ENCODE measurements at regions not wholly inside any gene's neighbourhood (a gene's known extent, or its start where the extent isn't known, plus 50 kb on each side); places are given as distances from the start of the nearest gene placed in this dataset.

DNA sequence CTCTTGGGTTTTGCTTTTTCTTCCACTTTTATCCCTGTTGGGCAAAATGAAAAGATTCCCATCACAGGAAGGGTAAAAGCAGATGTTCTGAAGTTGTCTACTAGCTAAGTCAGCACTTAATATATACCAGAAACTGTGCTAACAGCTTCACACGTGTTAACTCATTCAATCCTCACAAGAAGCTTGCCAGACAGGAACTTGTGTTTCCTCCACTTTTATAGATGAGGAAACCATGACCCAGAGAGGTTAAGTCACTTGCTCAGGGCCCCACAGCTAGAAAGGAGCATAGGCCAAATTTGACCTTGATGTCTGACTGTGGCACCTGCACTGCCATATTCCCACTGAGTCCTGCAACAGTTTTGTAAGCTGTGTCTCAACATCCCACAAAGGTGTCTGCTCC lies 76.8 kb upstream of the EPC2 start:
- peaks cover 10% of the 10 kb centered on the region for H3K4me1 Mint-ChIP-seq (ENCODE audit: low read depth)
- no peaks in the 10 kb centered on the region for H3K9me3 Mint-ChIP-seq
- H3K4me3 Mint-ChIP-seq = no peak overlapping the region
- CTCF ChIA-PET = no interaction called here
- no peaks in the 10 kb centered on the region for H3K27me3 Mint-ChIP-seq
- POLR2A ChIA-PET = interaction anchor here (1.4 kb wide), 1 partner anchor 14 kb away, joined by 3 read pairs; no protein-coding TSS in a partner anchor
- intact Hi-C loops (cut with micrococcal nuclease) = loop anchor here (5.0 kb wide), 1 partner anchor 35 kb away; no protein-coding TSS in a partner anchor
- DNase-seq = no peak
- H3K27ac Mint-ChIP-seq = no peak overlapping the region
- H3K36me3 Mint-ChIP-seq = no peaks in the 10 kb centered on the region

DNA sequence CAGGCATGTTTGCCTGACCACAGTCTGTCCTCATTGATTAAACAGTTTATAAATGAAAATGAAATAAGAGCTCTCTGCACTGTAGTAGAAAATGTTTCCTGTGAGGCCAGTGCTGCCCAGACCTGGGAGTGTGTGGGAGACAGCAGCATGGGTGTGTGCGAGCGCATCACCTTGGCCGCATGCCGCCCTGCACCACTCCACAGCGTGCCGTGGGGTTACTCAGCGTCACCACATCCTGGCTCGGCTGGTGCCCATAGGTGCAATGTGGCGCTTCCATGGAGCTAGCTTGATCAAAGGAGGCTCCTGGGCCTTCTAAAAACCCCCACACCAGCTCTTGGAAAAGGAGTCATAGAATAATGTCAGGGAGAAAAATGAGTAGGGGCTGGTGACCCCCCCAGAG lies 76.0 kb upstream of the EPC2 start:
- Mint-ChIP-seq H3K36me3 (no peaks in the 10 kb centered on the region), H3K4me1 (ENCODE audit: low read depth) (peaks cover 10% of the 10 kb centered on the region), H3K4me3 (no peak overlapping the region), H3K27ac (no peak overlapping the region), H3K27me3 (no peaks in the 10 kb centered on the region), H3K9me3 (no peaks in the 10 kb centered on the region)
- ChIA-PET POLR2A (interaction anchor here (1.4 kb wide), 1 partner anchor 15 kb away, joined by 3 read pairs; no protein-coding TSS in a partner anchor), CTCF (no interaction called here)
- intact Hi-C loops (cut with micrococcal nuclease) = loop anchor here (5.0 kb wide), 1 partner anchor 34 kb away; no protein-coding TSS in a partner anchor
- peak; percentile 45 for DNase-seq

DNA sequence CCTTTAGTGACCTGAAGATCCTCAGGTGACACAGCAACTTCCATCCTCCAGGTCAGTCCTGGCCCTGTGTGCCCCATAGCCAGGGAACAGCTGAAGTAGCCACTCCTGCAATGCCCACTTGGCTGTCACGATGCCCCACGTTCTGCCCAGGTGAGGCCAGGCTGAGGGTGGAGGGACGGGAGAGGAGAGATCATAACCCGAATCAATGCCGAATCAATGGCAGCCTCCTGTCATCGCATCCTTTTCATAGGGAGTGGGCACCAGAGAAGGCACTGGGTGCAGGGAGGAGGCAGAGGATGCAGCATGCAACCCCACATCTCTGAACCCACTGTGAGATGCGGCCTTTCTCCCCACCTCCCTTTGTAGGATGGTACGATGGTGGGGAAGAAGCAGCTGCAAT lies 75.3 kb upstream of the EPC2 start:
- CTCF ChIA-PET = no interaction called here
- POLR2A ChIA-PET = no interaction called here
- intact Hi-C loops (cut with micrococcal nuclease) = loop anchor here (5.0 kb wide), 1 partner anchor 33 kb away; no protein-coding TSS in a partner anchor
- Mint-ChIP-seq H3K9me3 (no peaks in the 10 kb centered on the region), H3K27ac (no peak overlapping the region), H3K27me3 (no peaks in the 10 kb centered on the region), H3K36me3 (no peaks in the 10 kb centered on the region), H3K4me1 (ENCODE audit: low read depth) (peaks cover 10% of the 10 kb centered on the region), H3K4me3 (no peak overlapping the region)
- DNase-seq = no peak

DNA sequence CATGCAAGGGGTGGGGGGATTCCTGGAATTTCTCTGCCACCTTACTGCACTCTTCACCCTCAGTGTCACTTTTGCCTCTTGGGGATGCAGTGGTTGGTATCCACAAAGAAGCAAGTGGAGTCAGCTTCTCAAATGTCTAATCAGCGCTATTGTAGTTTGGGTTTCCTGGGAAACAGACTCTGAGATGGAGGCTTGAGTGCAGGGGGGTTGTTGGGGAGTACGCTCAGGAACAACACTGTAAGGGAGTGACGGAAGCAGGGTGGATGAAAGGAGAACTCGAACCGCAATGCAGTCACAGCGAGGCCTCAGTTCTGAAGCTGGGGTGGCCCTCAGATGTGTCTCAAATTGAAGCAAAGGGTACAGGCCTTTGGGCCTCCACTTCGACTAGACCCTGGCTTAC lies 73.6 kb upstream of the EPC2 start:
- ChIA-PET POLR2A (no interaction called here), CTCF (no interaction called here)
- Mint-ChIP-seq H3K27me3 (no peaks in the 10 kb centered on the region), H3K9me3 (no peaks in the 10 kb centered on the region), H3K4me1 (ENCODE audit: low read depth) (peaks cover 10% of the 10 kb centered on the region), H3K36me3 (no peaks in the 10 kb centered on the region), H3K27ac (no peak overlapping the region), H3K4me3 (no peak overlapping the region)
- intact Hi-C loops (cut with micrococcal nuclease) = no loop called here
- DNase-seq = no peak

DNA sequence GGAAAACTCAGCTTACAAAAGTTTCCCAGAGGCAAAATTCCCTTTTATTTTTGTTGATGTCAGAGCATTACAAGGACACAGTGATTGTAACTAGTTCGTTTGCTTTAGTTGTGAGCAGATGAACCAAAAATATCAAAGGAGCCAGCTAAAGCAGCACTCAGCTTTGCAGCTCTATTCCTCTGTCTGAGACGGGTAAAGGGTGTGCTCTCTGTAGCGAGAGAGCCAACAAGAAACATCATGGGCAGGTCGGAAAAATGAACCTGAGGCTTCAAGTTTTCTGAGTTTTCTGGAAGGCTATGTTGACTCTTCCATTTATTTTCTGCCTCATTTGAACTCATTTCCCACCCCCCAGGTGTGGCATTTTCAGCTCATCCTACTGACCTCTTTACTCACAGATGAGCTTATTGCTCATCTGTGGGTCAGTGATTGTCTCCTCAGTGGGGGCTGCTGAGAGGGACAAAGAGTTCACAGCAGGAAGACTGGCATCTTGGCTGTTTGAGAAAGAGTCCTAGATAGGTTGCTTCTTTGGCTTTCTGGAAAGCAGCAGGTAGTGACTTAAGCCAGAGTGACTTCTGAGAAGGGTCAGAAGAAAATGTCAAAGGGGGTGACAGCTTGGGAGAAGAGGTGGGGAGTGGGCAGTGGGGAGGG lies 66.6 kb upstream of the EPC2 start:
- no peaks in the 10 kb centered on the region for H3K4me1 Mint-ChIP-seq (ENCODE audit: low read depth)
- H3K36me3 Mint-ChIP-seq = no peaks in the 10 kb centered on the region
- no peak for DNase-seq
- ChIA-PET CTCF (no interaction called here), POLR2A (interaction anchor here (0.5 kb wide), 1 partner anchor 133 kb away, joined by 3 read pairs; no protein-coding TSS in a partner anchor)
- no peak overlapping the region for H3K4me3 Mint-ChIP-seq
- H3K9me3 Mint-ChIP-seq = no peaks in the 10 kb centered on the region
- H3K27ac Mint-ChIP-seq = no peak overlapping the region
- peaks cover 2% of the 10 kb centered on the region for H3K27me3 Mint-ChIP-seq
- intact Hi-C loops (cut with micrococcal nuclease) = no loop called here

DNA sequence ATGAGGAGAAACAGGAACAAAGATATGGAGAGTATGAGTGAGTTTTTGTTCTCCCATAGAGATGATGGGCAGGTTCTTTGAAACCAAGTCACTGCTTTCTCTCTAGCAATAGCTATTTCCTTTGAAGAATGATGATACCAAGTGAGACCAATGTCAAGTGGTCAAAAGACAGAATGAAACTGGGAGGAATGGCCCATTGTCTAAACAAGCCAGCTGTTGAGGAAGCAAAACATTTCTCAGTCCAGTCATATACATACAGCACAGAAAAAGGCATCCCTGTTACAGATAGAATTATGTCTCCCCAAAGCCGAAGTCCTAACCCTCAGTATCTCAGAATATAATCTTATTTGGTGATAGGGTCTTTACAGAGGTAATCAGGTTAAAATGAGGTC lies 66.1 kb upstream of the EPC2 start:
- Mint-ChIP-seq H3K4me1 (ENCODE audit: low read depth) (no peaks in the 10 kb centered on the region), H3K27me3 (peaks cover 2% of the 10 kb centered on the region), H3K36me3 (no peaks in the 10 kb centered on the region), H3K27ac (no peak overlapping the region), H3K9me3 (no peaks in the 10 kb centered on the region), H3K4me3 (no peak overlapping the region)
- intact Hi-C loops (cut with micrococcal nuclease) = no loop called here
- CTCF ChIA-PET = no interaction called here
- POLR2A ChIA-PET = no interaction called here
- DNase-seq = no peak

DNA sequence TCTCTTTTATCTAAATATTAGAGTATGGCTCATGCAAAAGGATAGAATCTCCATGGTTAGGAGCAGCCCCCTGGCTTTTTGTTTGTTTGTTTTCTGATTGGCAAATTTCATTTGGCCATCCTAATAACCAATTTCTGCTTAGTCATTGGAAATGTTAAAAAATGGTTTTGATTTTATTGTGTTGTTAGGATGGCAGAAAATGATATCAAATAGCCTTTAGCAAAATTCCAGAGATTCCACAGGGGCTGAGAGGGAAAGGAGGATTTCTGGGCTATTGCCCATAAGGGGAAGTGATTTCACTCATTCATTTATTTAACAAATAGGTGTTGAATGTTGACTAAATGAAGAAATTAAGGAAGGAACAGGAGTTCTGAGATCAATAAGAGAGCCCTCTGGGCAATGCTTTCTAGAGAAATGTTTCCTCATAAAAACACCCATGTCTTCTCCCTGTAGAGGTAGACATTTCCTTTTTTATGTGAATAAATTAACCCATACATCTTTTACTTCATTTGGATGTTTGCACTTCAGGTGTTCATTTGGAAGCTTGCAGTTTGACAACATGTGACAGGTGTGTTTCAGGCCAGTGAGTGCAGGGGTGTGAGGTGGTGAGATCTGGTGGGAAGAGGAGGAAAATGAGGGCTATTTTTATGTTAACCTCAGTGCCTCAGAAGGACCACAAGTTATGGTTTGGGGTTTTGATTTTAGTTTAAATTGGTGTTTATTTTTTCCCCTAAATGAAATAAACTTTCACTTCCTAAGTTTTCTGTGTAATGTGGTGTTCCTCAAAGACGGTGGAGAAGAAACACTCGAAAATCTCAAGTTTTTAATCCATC lies 61.7 kb upstream of the EPC2 start:
- H3K36me3 Mint-ChIP-seq = no peaks in the 10 kb centered on the region
- H3K4me1 Mint-ChIP-seq (ENCODE audit: low read depth) = no peaks in the 10 kb centered on the region
- CTCF ChIA-PET = interaction anchor here (0.8 kb wide), 1 partner anchor 74 kb away, joined by 3 read pairs; no protein-coding TSS in a partner anchor
- H3K27ac Mint-ChIP-seq = no peak overlapping the region
- peaks cover 2% of the 10 kb centered on the region for H3K27me3 Mint-ChIP-seq
- no peaks in the 10 kb centered on the region for H3K9me3 Mint-ChIP-seq
- intact Hi-C loops (cut with micrococcal nuclease) = no loop called here
- no peak overlapping the region for H3K4me3 Mint-ChIP-seq
- DNase-seq = no peak
- POLR2A ChIA-PET = no interaction called here

DNA sequence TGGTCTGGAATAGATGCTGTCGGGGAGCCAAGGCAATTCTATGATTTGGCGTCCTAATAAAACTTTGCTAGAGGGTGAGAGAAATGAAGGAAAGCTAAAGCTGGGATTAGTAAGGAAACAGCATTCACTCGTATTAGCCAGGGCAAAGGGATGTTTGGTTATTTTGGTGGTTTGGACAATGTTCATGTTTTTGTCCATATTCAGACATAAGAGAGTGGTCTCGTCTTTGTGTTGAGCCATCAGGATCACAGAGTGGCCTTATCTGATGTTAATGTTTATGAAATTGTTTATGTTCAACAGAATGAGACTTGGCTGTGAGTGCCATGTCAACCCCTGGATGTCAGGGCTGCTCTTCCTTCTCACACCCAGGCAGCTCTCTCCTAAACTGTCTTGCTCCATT lies 58.9 kb upstream of the EPC2 start:
- DNase-seq = no peak
- no peaks in the 10 kb centered on the region for H3K27me3 Mint-ChIP-seq
- intact Hi-C loops (cut with micrococcal nuclease) = no loop called here
- no peak overlapping the region for H3K4me3 Mint-ChIP-seq
- H3K4me1 Mint-ChIP-seq (ENCODE audit: low read depth) = no peaks in the 10 kb centered on the region
- no peaks in the 10 kb centered on the region for H3K36me3 Mint-ChIP-seq
- ChIA-PET CTCF (interaction anchor here (0.7 kb wide), 1 partner anchor 88 kb away, joined by 3 read pairs; no protein-coding TSS in a partner anchor), POLR2A (no interaction called here)
- no peak overlapping the region for H3K27ac Mint-ChIP-seq
- no peaks in the 10 kb centered on the region for H3K9me3 Mint-ChIP-seq

DNA sequence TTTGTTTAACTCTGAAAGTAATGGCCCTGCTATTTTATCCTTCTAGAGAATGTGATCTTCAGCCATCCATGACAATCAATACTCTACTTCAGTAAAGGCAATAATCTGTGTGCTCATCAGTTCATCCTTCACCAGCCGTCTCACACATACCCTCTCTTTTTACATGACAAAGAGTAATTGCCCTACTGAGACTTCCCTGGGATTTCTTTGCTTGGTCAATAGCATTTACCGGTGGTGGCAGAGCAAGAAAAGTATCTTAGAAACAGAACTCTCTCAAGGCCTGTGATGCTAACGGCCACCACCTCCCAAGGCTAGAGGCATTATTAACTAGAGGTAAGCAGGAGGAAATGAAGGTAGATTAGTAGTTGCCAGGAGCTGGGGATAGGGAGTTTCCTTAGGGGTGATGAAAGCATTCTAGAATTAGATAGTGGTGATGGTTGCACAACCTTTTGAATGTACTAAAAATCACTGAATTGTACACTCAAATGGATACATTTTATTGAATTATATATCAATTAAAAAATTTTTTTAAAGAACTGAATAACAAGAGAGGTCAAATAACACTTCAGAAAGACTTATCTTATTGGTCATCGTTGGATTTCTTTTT lies 57.9 kb upstream of the EPC2 start:
- intact Hi-C loops (cut with micrococcal nuclease) = no loop called here
- CTCF ChIA-PET = interaction anchor here (0.7 to 1.9 kb wide), 3 partner anchors 17 to 89 kb away, joined by 3 to 4 read pairs (median 3); no protein-coding TSS in a partner anchor
- Mint-ChIP-seq H3K4me1 (ENCODE audit: low read depth) (no peaks in the 10 kb centered on the region), H3K36me3 (no peaks in the 10 kb centered on the region), H3K9me3 (no peaks in the 10 kb centered on the region), H3K27me3 (no peaks in the 10 kb centered on the region), H3K27ac (no peak overlapping the region), H3K4me3 (no peak overlapping the region)
- no peak for DNase-seq
- POLR2A ChIA-PET = no interaction called here

DNA sequence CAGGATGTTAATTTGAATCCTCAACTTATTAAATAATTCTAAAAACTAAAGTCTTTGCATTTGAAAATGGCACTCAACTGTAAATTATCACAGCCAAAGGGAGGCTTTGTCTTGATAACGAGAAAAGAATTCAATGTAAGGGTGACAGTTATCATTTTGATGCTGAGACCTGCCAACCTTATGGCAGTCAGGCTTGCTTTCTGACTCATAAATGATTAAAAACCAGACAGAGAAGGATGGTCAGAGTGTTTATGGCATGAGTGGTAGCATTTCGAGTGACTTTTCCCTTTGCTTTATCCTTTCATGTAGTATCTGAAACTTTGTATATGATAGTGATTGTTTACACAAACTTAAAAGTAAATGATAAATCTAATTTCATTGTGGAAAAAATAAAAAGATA lies 53.9 kb upstream of the EPC2 start:
- Mint-ChIP-seq H3K36me3 (no peaks in the 10 kb centered on the region), H3K9me3 (no peaks in the 10 kb centered on the region), H3K27me3 (no peaks in the 10 kb centered on the region), H3K4me3 (no peak overlapping the region), H3K27ac (no peak overlapping the region), H3K4me1 (ENCODE audit: low read depth) (no peaks in the 10 kb centered on the region)
- CTCF ChIA-PET = no interaction called here
- intact Hi-C loops (cut with micrococcal nuclease) = loop anchor here (1.0 to 2.0 kb wide), 3 partner anchors 13 to 62 kb away; no protein-coding TSS in a partner anchor
- DNase-seq = no peak
- POLR2A ChIA-PET = no interaction called here

DNA sequence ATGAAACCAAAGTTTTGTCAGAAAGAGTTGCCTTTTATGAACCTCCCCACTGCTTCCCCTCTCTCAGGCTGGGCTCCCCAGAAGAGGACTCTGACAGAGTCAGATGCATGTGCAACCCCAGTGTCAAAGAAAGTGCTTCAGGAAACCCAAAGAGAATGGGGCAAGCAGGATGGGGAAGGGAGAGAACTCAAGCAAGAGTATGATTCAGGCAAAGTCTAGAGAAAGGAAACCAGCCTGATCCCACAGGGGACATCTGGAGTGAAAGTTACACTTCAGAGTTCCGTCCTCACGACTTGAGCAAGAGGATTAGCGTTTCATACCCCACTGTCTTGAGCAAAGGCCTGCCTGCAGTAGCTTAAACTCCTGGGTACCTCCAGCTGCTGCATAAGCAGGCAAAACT lies 51.8 kb upstream of the EPC2 start:
- Mint-ChIP-seq H3K4me3 (no peak overlapping the region), H3K36me3 (no peaks in the 10 kb centered on the region), H3K9me3 (no peaks in the 10 kb centered on the region), H3K4me1 (ENCODE audit: low read depth) (no peaks in the 10 kb centered on the region), H3K27me3 (no peaks in the 10 kb centered on the region), H3K27ac (no peak overlapping the region)
- ChIA-PET CTCF (no interaction called here), POLR2A (no interaction called here)
- intact Hi-C loops (cut with micrococcal nuclease) = no loop called here
- no peak for DNase-seq

DNA sequence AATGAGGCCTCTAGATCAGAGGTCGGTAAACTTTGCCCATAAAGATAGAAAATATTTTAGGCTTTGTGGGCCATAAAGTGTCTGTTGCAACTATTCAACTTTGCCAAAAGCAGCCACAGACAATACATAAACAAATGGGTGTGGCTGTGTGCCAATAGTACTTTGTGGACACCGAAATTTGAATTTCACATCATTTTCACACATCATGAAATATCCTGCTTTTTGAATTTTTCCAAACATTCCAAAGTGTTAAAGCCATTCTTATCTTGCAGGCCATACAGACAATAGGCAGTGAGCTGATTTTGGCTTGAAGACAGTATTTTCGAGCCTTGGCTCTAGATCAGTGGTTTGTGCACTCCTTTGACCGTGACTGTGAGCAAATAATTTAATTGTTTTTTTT lies 51.1 kb upstream of the EPC2 start:
- no peak overlapping the region for H3K4me3 Mint-ChIP-seq
- H3K9me3 Mint-ChIP-seq = no peaks in the 10 kb centered on the region
- H3K36me3 Mint-ChIP-seq = no peaks in the 10 kb centered on the region
- ChIA-PET POLR2A (no interaction called here), CTCF (no interaction called here)
- DNase-seq = no peak
- no peaks in the 10 kb centered on the region for H3K4me1 Mint-ChIP-seq (ENCODE audit: low read depth)
- peaks cover 4% of the 10 kb centered on the region for H3K27me3 Mint-ChIP-seq
- H3K27ac Mint-ChIP-seq = no peak overlapping the region
- intact Hi-C loops (cut with micrococcal nuclease) = no loop called here

Measured in activated CD4-positive, alpha-beta memory T cell treated with anti-CD3 and anti-CD28 coated beads for 36 hours (primary cell).